HEK293T (cell line): ENCODE measurements at regions not wholly inside any gene's neighbourhood (a gene's known extent, or its start where the extent isn't known, plus 50 kb on each side); places are given as distances from the start of the nearest gene placed in this dataset.

ENCODE experiments used
- ARNT ChIP-seq: fragments of 450-650 bp; IDR thresholded peaks from 2 replicates; pipeline ENCODE4 v1.6.1; 2017; ENCODE audit warnings: mild to moderate bottlenecking
- BHLHE40 ChIP-seq: fragments of 450-650 bp; IDR thresholded peaks from 2 replicates; pipeline ENCODE4 v1.6.1; 2016; ENCODE audit warnings: mild to moderate bottlenecking, moderate library complexity, borderline replicate concordance
- ELF4 ChIP-seq: fragments of 450-650 bp; IDR thresholded peaks from 2 replicates; pipeline ENCODE4 v1.6.1; 2017; ENCODE audit warnings: antibody characterized with exemption
- FOXA1 ChIP-seq: fragments of 450-650 bp; IDR thresholded peaks from 2 replicates; pipeline ENCODE4 v1.6.1; 2016; ENCODE audit warnings: mild to moderate bottlenecking
- FOXK2 ChIP-seq: fragments of 450-650 bp; IDR thresholded peaks from 2 replicates; pipeline ENCODE4 v1.6.1; 2016; ENCODE audit warnings: mild to moderate bottlenecking
- FOXM1 ChIP-seq: fragments of 450-650 bp; IDR thresholded peaks from 2 replicates; pipeline ENCODE4 v1.6.1; 2017; ENCODE audit warnings: mild to moderate bottlenecking, borderline replicate concordance
- HDGF ChIP-seq: fragments of 450-650 bp; IDR thresholded peaks from 2 replicates; pipeline ENCODE4 v1.6.1; 2017; ENCODE audit warnings: antibody characterized with exemption, borderline replicate concordance
- L3MBTL2 ChIP-seq: fragments of 450-650 bp; conservative IDR thresholded peaks from 2 replicates; pipeline ENCODE4 v1.6.1; 2016; ENCODE audit warnings: mild to moderate bottlenecking
- LEF1 ChIP-seq: fragments of 450-650 bp; IDR thresholded peaks from 2 replicates; pipeline ENCODE4 v1.6.1; 2017; ENCODE audit warnings: mild to moderate bottlenecking, borderline replicate concordance
- NFRKB ChIP-seq: fragments of 450-650 bp; IDR thresholded peaks from 2 replicates; pipeline ENCODE4 v1.6.1; 2016; ENCODE audit warnings: mild to moderate bottlenecking, moderate library complexity
- PKNOX1 ChIP-seq: fragments of 450-650 bp; IDR thresholded peaks from 2 replicates; pipeline ENCODE4 v1.6.1; 2016
- SP1 ChIP-seq: fragments of 450-650 bp; IDR thresholded peaks from 2 replicates; pipeline ENCODE4 v1.6.1; 2017
- SUZ12 ChIP-seq: fragments of 450-650 bp; IDR thresholded peaks from 2 replicates; pipeline ENCODE4 v1.6.1; 2016; ENCODE audit warnings: mild to moderate bottlenecking
- ZNF384 ChIP-seq: fragments of 450-650 bp; IDR thresholded peaks from 2 replicates; pipeline ENCODE4 v1.6.1; 2016

GRCh38 chr16:64426131-64426666, 695.7 kb downstream of the CDH11 start:
- TF ChIP-seq NFRKB (no peak), ELF4 (no peak), BHLHE40 (no peak), FOXK2 (no peak), SP1 (no peak), FOXM1 (no peak), ARNT (no peak), SUZ12 (no peak), HDGF (no peak), FOXA1 (no peak), ZNF384 (no peak), PKNOX1 (no peak), L3MBTL2 (no peak), LEF1 (no peak)
